Adrenal gland (tissue), 5 donors: ENCODE measurements at regions not wholly inside any gene's neighbourhood (a gene's known extent, or its start where the extent isn't known, plus 50 kb on each side); places are given as distances from the start of the nearest gene placed in this dataset.
A peak's percentile ranks its signal among the peaks of the same experiment; 100 is the strongest.

Experiments used
- POLR2A ChIP-seq, 2 donors: fragments of 450-650 bp; IDR thresholded peaks; one replicate each; pipeline ENCODE4 v1.6.1; 2017; ENCODE audit warnings: antibody characterized with exemption in 2 of 2, mild to moderate bottlenecking in 2 of 2, moderate library complexity in 1 of 2
- TF ChIP-seq, protein P1 (sequence below), 6 experiments: fragments of 450-650 bp in 4 of 6; fragments of 200-600 bp in 2 of 6; sonication (generic) in 1 of 6; IDR thresholded peaks; 1 replicate in 5 of 6; 2 replicates in 1 of 6; pipeline versions ENCODE4 v1.5.1 to v1.8.0; 2016 to 2021; ENCODE audit warnings: antibody characterized with exemption in 6 of 6, mild to moderate bottlenecking in 2 of 6, moderate library complexity in 1 of 6
- donor health status: DM: no; HTN: no; CAD: no.

DNA sequence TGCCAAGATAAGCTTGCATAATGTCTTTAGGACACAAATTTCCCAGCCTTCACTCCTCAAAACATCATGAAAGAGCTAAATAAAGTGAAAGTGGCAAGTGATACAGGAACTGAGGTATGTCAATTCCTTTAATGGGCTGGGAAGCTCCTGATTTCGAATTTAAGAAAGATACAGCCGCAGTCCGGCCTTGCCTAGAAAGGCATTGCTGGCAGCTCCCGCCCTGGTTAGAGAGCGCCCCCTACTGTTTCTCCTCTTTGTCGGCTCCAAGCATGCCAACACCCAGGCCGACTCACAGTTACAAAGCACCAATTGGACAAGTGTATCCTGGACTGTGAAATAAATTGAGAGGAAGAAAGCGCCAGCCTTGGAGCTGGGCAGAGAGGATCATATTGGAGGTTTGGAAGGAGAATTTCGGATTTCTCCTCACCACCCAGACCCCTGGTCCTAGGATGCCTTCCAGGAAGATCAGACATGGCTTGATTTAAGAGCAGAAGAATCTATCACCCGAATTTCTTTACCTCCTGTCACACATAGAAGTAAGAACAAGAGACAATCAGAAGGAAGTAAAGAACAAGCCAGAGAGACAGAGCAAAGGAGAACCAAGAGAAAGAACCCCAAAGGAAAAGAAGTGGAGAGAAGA lies 84.0 kb downstream of the FAM76B start:
- TF ChIP-seq, protein P1, sequence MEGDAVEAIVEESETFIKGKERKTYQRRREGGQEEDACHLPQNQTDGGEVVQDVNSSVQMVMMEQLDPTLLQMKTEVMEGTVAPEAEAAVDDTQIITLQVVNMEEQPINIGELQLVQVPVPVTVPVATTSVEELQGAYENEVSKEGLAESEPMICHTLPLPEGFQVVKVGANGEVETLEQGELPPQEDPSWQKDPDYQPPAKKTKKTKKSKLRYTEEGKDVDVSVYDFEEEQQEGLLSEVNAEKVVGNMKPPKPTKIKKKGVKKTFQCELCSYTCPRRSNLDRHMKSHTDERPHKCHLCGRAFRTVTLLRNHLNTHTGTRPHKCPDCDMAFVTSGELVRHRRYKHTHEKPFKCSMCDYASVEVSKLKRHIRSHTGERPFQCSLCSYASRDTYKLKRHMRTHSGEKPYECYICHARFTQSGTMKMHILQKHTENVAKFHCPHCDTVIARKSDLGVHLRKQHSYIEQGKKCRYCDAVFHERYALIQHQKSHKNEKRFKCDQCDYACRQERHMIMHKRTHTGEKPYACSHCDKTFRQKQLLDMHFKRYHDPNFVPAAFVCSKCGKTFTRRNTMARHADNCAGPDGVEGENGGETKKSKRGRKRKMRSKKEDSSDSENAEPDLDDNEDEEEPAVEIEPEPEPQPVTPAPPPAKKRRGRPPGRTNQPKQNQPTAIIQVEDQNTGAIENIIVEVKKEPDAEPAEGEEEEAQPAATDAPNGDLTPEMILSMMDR (IDR thresholded peaks at IDR 0.05), result peak; percentile 92 to 97 (median 94)
- TF ChIP-seq POLR2A (IDR thresholded peaks at IDR 0.05), result no peak
